CD8-positive, alpha-beta memory T cell (primary cell): ENCODE measurements at regions not wholly inside any gene's neighbourhood (a gene's known extent, or its start where the extent isn't known, plus 50 kb on each side); places are given as distances from the start of the nearest gene placed in this dataset.
"Not testable (repeated sequence)": the region's sequence is repeated elsewhere in the genome, so short reads cannot be mapped to it uniquely, and the experiment has no call there.

ENCODE experiments used
- CTCF ChIA-PET: fragments of 350-600 bp; sonication (Branson Sonifier 250); formaldehyde crosslinking; loops from one replicate; lab custom pipeline; 2021; ENCODE audit warnings: antibody characterized with exemption; lab: Charles Lee
- POLR2A ChIA-PET: fragments of 350-600 bp; sonication (Branson Sonifier 250); formaldehyde crosslinking; loops from one replicate; lab custom pipeline; 2021; ENCODE audit warnings: antibody characterized with exemption; lab: Charles Lee
- DNase-seq, 5 donors: peaks; one replicate each; pipeline versions ENCODE4 v3.0.0 to v3.0.0-alpha.2; 2020 to 2022; ENCODE audit warnings: mixed read lengths in 1 of 5
- H3K27ac ChIP-seq: one replicate; pipeline ENCODE4 v1.7.0; 2013; ENCODE audit warnings: low read depth, mild to moderate bottlenecking, low read length, moderate library complexity
- H3K27me3 ChIP-seq: 2 replicates; pipeline ENCODE4 v1.7.0; 2013; ENCODE audit warnings: low read length, mild to moderate bottlenecking; ENCODE audit not compliant: insufficient read depth, poor library complexity, severe bottlenecking
- H3K36me3 ChIP-seq: 2 replicates; pipeline ENCODE4 v1.7.0; 2013; ENCODE audit warnings: mild to moderate bottlenecking, low read length, moderate library complexity; ENCODE audit not compliant: insufficient read depth
- H3K4me1 ChIP-seq: 2 replicates; pipeline ENCODE4 v1.7.0; 2013; ENCODE audit warnings: mild to moderate bottlenecking, low read length, moderate library complexity; ENCODE audit not compliant: insufficient read depth
- H3K4me3 ChIP-seq: 2 replicates; pipeline ENCODE4 v1.7.0; 2013; ENCODE audit warnings: mild to moderate bottlenecking, low read length
- H3K9me3 ChIP-seq: 2 replicates; pipeline ENCODE4 v1.7.0; 2013; ENCODE audit warnings: mild to moderate bottlenecking, low read length
- H3K27ac Mint-ChIP-seq, 8 donors: one replicate each; pipeline ENCODE4 v1.8.0; 2020 to 2021; ENCODE audit warnings: mixed read lengths in 8 of 8, mild to moderate bottlenecking in 6 of 8, inconsistent platforms in 3 of 8, moderate library complexity in 3 of 8
- H3K27me3 Mint-ChIP-seq, 2 donors: one replicate each; pipeline ENCODE4 v1.8.0; 2020 to 2021; ENCODE audit warnings: mixed read lengths in 2 of 2, mild to moderate bottlenecking in 1 of 2, moderate library complexity in 1 of 2
- H3K36me3 Mint-ChIP-seq, 3 donors: one replicate each; pipeline ENCODE4 v1.8.0; 2020 to 2021; ENCODE audit warnings: mixed read lengths in 3 of 3, inconsistent platforms in 1 of 3, mild to moderate bottlenecking in 1 of 3
- H3K4me1 Mint-ChIP-seq, 3 donors: one replicate each; pipeline ENCODE4 v1.8.0; 2020 to 2021; ENCODE audit warnings: mixed read lengths in 3 of 3, inconsistent platforms in 1 of 3, mild to moderate bottlenecking in 1 of 3
- H3K4me3 Mint-ChIP-seq, 7 donors: one replicate each; pipeline ENCODE4 v1.8.0; 2020 to 2021; ENCODE audit warnings: mixed read lengths in 7 of 7, mild to moderate bottlenecking in 6 of 7, moderate library complexity in 4 of 7, inconsistent platforms in 2 of 7
- H3K9me3 Mint-ChIP-seq, 5 donors: one replicate each; pipeline ENCODE4 v1.8.0; 2020 to 2022; ENCODE audit warnings: mixed read lengths in 5 of 5, mild to moderate bottlenecking in 3 of 5, moderate library complexity in 2 of 5, inconsistent platforms in 1 of 5

DNA sequence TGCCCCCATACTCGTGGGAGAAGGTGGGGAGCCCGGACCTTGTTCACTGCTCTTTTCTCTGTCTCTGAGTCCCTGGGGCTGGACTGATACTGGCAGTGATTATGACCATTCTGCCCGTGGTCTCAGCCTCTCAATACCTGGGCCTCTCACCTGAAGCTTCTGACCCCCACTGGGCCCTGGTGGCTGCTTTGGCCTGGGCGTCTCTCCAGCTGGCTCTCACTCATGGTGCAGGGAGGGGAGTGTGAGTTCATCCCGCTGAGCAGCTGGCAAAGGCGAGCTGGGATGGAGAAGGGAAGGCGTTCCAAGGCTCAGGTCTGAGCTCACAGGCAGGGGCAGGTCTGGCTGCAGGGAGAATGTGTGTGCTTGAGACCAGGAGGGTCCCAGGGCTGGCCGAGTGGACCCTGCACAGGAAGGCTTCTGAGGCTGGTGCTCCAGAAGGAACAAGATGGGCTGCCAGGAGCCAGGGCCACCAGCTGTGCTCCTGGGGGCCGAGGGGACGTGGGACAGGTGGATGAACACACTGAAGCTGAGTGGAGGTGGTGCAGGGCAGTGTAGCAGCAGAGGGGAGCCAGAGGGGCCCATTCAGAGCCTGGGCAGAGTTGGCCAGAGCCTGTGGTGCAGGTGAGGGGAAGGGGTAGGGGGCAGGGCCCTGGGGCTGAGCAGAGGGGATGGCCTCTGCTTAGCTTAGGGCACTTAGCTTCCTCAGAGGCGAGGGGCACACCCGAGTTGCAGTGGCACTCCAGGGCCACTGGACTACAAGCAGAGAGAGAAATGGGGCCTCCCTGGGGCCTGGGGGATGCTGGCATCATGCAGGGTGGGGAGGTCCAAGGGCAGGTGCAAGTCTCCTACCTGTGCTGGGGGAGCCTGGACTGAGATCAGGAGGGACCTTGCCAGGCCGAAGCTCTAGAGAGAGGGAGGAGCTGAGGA is 122.5 kb downstream of the TMEM121 start:
- H3K36me3 ChIP-seq, H3K27ac ChIP-seq, H3K4me3 ChIP-seq, POLR2A ChIA-PET, H3K9me3 ChIP-seq, CTCF ChIA-PET, H3K4me1 Mint-ChIP-seq, H3K4me3 Mint-ChIP-seq, H3K36me3 Mint-ChIP-seq, H3K27ac Mint-ChIP-seq, H3K9me3 Mint-ChIP-seq, H3K4me1 ChIP-seq, H3K27me3 ChIP-seq: not testable (repeated sequence)
- peak in 1 of 5 donors; percentile 44 for DNase-seq
- peaks cover 3 to 26% of the 10 kb centered on the region in 2 donors for H3K27me3 Mint-ChIP-seq

DNA sequence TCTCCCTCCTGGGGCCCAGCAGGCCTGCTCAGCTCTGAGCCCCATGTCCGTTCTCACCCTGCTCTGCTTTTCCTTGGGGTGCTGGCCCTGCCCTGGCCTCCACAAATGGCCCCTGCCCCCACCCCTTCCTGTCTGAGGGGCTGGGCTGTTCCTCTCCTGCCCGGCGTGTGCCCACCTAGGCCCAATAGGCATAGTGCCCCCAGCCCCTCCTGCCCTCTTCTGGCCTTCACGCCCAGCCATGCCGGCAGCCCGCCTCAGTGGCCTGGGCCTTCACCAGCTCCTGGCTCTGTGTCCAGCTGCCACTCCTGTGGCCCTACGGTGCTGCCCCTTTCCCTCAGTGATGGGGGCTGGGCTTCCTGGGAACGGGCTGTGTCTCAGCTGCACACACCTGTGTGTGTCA is 125.9 kb downstream of the TMEM121 start:
- H3K36me3 Mint-ChIP-seq, H3K36me3 ChIP-seq, H3K9me3 Mint-ChIP-seq, H3K4me3 ChIP-seq, H3K27me3 ChIP-seq, H3K27ac Mint-ChIP-seq, H3K4me1 Mint-ChIP-seq, POLR2A ChIA-PET, H3K4me1 ChIP-seq, DNase-seq, H3K27ac ChIP-seq, CTCF ChIA-PET, H3K4me3 Mint-ChIP-seq, H3K9me3 ChIP-seq: not testable (repeated sequence)
- H3K27me3 Mint-ChIP-seq, result peaks cover 3 to 11% of the 10 kb centered on the region in 2 donors

DNA sequence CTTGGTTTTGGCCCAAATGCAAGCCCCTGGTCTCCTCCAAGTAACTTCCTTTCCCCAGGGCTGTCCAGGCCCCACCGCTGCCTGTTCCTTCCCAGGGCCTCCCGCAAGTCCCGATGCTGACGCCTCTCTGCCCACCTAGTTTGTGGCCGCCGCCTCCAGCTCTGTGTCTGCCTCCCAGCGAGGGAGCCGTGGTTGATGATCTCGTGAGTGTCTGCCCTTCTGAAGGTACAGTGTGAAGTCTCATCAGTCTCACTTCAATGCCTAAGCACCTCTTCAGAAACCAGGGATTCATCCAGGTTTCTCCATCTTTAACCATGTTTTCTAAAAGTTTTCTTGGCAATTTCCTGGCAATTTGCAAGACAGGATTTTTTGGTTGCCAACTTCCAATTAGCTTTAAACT is 127.5 kb downstream of the TMEM121 start:
- H3K4me3 Mint-ChIP-seq, POLR2A ChIA-PET, H3K4me1 ChIP-seq, H3K4me3 ChIP-seq, H3K27me3 ChIP-seq, H3K27me3 Mint-ChIP-seq, H3K36me3 ChIP-seq, H3K27ac Mint-ChIP-seq, DNase-seq, H3K4me1 Mint-ChIP-seq, H3K27ac ChIP-seq, H3K36me3 Mint-ChIP-seq, CTCF ChIA-PET, H3K9me3 ChIP-seq: not testable (repeated sequence)
- H3K9me3 Mint-ChIP-seq, result peaks cover 9 to 16% (median 13%) of the 10 kb centered on the region in 5 donors

DNA sequence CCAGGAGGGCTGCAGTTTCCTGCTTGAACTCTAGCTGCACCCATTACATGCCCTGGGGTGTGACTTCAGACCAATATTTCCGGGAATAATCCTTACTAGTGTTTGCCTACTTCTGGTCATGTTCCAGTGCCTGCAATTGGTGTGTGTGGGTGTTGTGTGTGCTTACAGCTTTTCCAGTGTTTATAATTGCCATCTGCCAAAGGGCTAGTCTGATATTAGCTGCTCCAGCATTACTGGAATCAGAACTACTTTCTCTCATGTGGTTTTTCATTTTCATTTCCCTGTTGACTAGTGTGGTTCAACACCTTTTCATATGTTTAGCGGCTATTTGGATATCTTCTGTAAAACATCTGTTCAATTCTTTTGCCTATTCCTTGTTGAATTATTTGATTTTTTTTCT is 132.9 kb downstream of the TMEM121 start:
- H3K27me3 ChIP-seq, H3K4me1 ChIP-seq, CTCF ChIA-PET, POLR2A ChIA-PET, H3K4me1 Mint-ChIP-seq, H3K4me3 ChIP-seq, DNase-seq, H3K4me3 Mint-ChIP-seq, H3K9me3 ChIP-seq, H3K36me3 ChIP-seq, H3K27ac ChIP-seq, H3K27ac Mint-ChIP-seq: not testable (repeated sequence)
- H3K9me3 Mint-ChIP-seq, result peaks cover 19 to 32% (median 25%) of the 10 kb centered on the region in 5 donors
- peaks cover 8 to 32% of the 10 kb centered on the region in 2 donors for H3K27me3 Mint-ChIP-seq
- peaks cover 0 to 17% (median 6%) of the 10 kb centered on the region in 3 donors for H3K36me3 Mint-ChIP-seq

DNA sequence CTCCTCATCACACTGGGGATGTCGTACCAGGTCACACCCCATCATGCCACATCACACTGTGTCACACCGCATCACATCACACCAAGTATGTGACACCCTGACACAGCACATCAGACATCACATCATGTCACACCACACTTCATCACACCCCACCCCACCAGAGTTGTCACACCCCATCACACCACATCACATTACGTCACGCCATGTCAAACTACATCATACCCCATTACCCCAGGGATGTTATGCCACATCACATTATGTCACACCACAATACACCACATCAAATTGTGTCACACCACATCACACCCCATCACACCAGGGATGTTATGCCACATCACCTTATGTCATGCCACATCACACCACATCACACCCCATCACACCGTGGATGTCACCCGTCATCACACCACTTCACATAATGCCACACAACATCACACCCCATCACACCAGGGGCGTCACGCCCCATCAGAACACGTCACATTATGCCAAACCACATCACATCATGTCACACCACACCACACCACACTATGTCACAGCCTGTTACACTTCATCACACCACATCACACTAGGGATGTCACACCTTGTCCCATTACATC is 133.6 kb downstream of the TMEM121 start:
- POLR2A ChIA-PET, result no interaction called here
- DNase-seq, result peak in 1 of 5 donors; percentile 37
- Mint-ChIP-seq H3K9me3 (peaks cover 19 to 32% (median 25%) of the 10 kb centered on the region in 5 donors), H3K27me3 (peaks cover 8 to 34% of the 10 kb centered on the region in 2 donors), H3K4me1 (no peaks in the 10 kb centered on the region), H3K27ac (no peak overlapping the region), H3K4me3 (no peak overlapping the region), H3K36me3 (peaks cover 0 to 17% (median 6%) of the 10 kb centered on the region in 3 donors)
- H3K4me1 ChIP-seq, result no peaks in the 10 kb centered on the region
- H3K9me3 ChIP-seq, result no peaks in the 10 kb centered on the region
- CTCF ChIA-PET, result no interaction called here
- H3K36me3 ChIP-seq, result no peaks in the 10 kb centered on the region
- H3K27ac ChIP-seq, result no peak overlapping the region
- no peaks in the 10 kb centered on the region for H3K27me3 ChIP-seq
- H3K4me3 ChIP-seq, result no peak overlapping the region

DNA sequence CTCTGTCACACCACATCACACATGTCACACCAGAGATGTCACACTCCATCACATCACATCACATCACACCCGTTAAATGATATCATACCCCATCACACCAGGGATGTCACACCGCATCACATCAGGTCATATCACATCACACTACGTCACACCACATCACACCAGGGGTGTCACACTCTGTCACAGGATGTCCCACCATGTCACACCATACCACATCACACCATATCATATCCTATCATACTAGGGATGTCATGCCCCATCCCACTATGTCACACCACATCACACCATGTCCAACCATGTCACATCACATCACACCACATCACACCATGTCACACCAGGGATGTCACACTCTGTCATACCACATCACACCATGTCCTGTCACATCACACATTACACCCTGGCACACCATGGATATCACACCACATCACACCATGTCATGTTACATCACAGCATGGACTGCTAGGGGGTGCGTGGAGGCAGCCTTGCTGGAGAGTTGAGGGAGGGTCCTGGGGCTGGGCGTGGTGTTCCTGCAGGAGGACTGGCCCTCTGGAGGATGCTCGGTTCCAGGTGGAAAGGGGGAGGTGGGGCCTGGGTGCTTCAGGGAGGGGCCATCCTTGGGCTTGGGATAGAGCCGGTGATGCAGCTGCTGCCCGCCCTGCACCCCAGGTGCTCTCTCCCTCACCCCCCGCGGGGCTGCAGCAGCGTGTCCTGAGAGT is 134.6 kb downstream of the TMEM121 start:
- Histone ChIP-seq H3K9me3 (no peaks in the 10 kb centered on the region), H3K27me3 (no peaks in the 10 kb centered on the region), H3K4me3 (no peak overlapping the region), H3K4me1 (no peaks in the 10 kb centered on the region), H3K36me3 (no peaks in the 10 kb centered on the region), H3K27ac (no peak overlapping the region)
- no peak for DNase-seq
- no peak overlapping the region for H3K4me3 Mint-ChIP-seq
- CTCF ChIA-PET, result no interaction called here
- H3K36me3 Mint-ChIP-seq, result peaks cover 0 to 17% (median 6%) of the 10 kb centered on the region in 3 donors
- POLR2A ChIA-PET, result no interaction called here
- H3K4me1 Mint-ChIP-seq, result no peaks in the 10 kb centered on the region
- H3K27ac Mint-ChIP-seq, result peak overlapping the region in 1 of 8 donors; percentile 0
- peaks cover 8 to 34% of the 10 kb centered on the region in 2 donors for H3K27me3 Mint-ChIP-seq
- peaks cover 19 to 32% (median 25%) of the 10 kb centered on the region in 5 donors for H3K9me3 Mint-ChIP-seq

DNA sequence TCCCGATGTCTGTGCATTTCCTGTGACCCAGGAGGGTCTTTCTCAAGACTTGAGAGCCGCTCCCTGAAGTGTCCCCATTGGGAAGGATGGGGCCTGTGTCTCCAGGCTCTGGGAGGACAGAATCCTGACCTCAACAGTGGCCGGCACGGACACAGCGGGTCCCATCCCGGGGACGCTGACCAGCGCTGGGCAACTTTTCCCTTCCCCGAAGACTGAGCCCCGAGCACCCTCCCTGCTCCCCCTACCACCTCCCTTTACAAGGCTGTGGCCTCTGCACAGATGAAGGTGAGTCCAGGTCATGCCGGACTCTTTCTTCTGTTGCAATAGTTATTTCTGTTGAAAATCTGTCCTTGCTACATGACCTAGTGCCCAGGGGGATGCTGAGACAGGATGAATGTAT is 135.7 kb downstream of the TMEM121 start:
- H3K36me3 Mint-ChIP-seq, result peaks cover 0 to 17% (median 6%) of the 10 kb centered on the region in 3 donors
- POLR2A ChIA-PET, H3K36me3 ChIP-seq, H3K4me1 ChIP-seq, CTCF ChIA-PET, H3K4me3 ChIP-seq, H3K27ac ChIP-seq, H3K4me3 Mint-ChIP-seq, H3K9me3 ChIP-seq, H3K27me3 ChIP-seq, H3K4me1 Mint-ChIP-seq, H3K27ac Mint-ChIP-seq: not testable (repeated sequence)
- peaks cover 19 to 30% (median 25%) of the 10 kb centered on the region in 5 donors for H3K9me3 Mint-ChIP-seq
- DNase-seq, result peak in 1 of 5 donors; percentile 33
- H3K27me3 Mint-ChIP-seq, result peaks cover 8 to 35% of the 10 kb centered on the region in 2 donors

DNA sequence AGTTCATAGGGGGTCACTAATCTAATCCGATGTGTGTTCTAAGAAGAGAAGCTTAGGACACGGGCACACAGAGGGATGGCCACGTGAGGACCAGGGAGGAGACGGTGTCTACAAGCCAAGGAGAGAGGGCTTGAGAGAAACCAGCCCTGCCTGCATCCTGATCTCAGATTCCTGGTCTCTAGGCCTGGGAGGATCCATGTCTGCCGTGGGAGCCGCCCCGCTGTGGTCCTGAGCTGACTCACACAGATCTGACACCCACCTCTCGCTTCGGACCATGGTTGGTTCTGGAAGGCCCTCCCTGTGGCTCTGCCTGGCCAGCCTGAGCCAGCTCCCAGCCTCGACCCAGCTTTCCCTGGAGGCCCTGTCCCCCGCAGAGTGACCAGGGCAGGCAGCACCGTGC is 136.2 kb downstream of the TMEM121 start:
- Mint-ChIP-seq H3K9me3 (peaks cover 19 to 28% (median 21%) of the 10 kb centered on the region in 5 donors), H3K27me3 (peaks cover 8 to 40% of the 10 kb centered on the region in 2 donors), H3K36me3 (peaks cover 0 to 16% (median 6%) of the 10 kb centered on the region in 3 donors)
- H3K4me1 Mint-ChIP-seq, H3K27ac ChIP-seq, H3K9me3 ChIP-seq, H3K27me3 ChIP-seq, H3K36me3 ChIP-seq, H3K4me1 ChIP-seq, H3K27ac Mint-ChIP-seq, H3K4me3 ChIP-seq, H3K4me3 Mint-ChIP-seq, DNase-seq, CTCF ChIA-PET, POLR2A ChIA-PET: not testable (repeated sequence)
